DND-41 (cell line): ENCODE measurements at regions not wholly inside any gene's neighbourhood (a gene's known extent, or its start where the extent isn't known, plus 50 kb on each side); places are given as distances from the start of the nearest gene placed in this dataset.

Experiments
- CTCF ChIP-seq: IDR thresholded peaks from 2 replicates; pipeline ENCODE4 v1.5.1; 2012; ENCODE audit warnings: borderline replicate concordance, low read length, moderate library complexity, mild to moderate bottlenecking; ENCODE audit not compliant: poor library complexity, severe bottlenecking; ENCODE audit errors: extremely low read depth
- EZH2 ChIP-seq: IDR thresholded peaks from 3 replicates; pipeline ENCODE4 v1.6.1; 2012; ENCODE audit warnings: borderline replicate concordance, low read depth, mild to moderate bottlenecking, moderate library complexity, low read length, inconsistent platforms; ENCODE audit not compliant: severe bottlenecking

GRCh38 chr5:43785198-43785597 lies 182.2 kb downstream of the NNT start:
- TF ChIP-seq CTCF (no peak), EZH2 (no peak)
